HG03025 (cell line): ENCODE measurements at regions not wholly inside any gene's neighbourhood (a gene's known extent, or its start where the extent isn't known, plus 50 kb on each side); places are given as distances from the start of the nearest gene placed in this dataset.

Experiments used
- ATAC-seq: cut with Tn5 transposase; IDR thresholded peaks from one replicate; pipeline ENCODE4 v1.9.1; 2021; ENCODE audit warnings: mild to moderate bottlenecking, moderate library complexity; ENCODE audit not compliant: unreplicated experiment, low FRiP score

- no peak for ATAC-seq
Observed at GRCh38 chr2:7969756-7970515, 711.9 kb upstream of the ID2 start.

DNA sequence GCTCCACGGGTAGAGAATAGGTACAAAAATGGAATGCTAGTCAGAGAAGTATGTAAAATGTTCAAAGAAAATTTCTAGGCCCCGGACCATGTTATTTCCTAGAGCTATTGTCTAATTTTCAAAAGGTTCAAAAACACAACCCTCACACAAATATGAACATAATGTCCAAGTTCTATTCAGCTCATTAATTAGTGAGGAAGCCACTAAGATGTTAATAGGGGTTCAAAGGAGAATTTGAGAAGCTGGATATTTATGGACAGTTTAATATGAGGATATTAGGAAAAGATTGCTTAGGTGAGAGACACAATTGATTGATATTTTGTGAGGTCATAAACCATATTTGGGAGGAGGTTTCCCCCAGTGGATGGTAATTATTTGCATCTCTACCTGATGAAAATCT is 710.6 kb upstream of the ID2 start:
- no peak for ATAC-seq

DNA sequence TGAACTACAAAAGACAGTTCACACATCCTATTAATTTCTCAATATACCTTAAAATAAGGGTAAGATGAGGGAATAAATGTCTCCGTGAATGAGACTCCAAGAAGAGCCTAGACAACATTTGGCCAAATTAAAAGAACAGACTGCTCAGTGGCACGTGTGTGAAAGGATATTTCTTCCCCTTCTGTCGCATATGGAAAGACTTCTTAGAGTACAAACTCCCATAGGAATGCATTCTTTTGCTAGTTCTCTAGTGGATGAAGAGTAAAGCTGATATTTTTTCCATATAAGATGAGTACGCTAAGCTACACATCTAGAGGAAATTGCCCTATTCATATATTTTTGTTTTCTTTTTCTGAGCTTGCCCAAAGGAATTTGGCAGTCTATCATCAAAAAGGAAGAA is 710.0 kb upstream of the ID2 start:
- no peak for ATAC-seq

- no peak for ATAC-seq
Observed at GRCh38 chr2:7972670-7973069, 709.2 kb upstream of the ID2 start.

- ATAC-seq: no peak
Observed at GRCh38 chr2:7973801-7974480, 707.9 kb upstream of the ID2 start.

DNA sequence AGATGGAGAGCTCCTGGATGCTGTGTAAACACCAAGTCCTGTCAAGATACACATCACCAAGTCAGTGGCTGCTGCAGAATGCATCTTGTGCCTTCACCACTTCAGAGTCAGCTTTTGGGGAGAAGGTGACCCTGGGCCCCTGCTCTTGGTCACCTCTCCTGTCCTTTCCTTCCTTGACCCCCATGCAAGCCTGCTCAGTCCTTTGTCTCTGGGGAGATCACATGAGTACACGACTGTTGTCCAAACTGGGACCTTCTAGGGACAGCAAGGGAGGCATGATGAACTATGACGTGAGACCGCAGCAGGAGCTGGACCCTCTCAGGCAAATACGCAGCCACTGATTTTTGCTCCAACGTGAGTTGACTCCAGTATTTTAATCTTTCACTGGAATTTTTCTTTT is 706.9 kb upstream of the ID2 start:
- no peak for ATAC-seq

DNA sequence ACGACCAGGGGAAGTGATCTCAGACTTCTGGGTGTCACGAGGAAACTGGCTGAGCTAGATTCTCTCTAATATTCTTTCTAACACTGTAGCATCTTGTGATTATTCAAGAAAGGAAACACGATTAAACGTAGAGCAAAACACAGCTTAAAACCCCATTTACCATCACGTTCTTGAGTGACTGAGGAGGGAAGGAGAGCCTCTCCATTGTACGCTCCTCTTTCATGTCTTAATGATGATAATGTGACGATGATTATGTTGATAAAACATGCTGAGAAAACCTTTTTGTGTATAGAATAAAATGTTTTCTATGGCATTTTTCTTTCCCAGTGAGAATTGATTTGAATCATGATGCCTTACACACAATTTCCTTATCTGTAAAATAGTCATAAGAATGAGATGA is 705.6 kb upstream of the ID2 start:
- no peak for ATAC-seq

- no peak for ATAC-seq
Observed at GRCh38 chr2:7977981-7978380, 703.9 kb upstream of the ID2 start.

GRCh38 chr2:7982054-7982453 is 699.8 kb upstream of the ID2 start:
- ATAC-seq: no peak

DNA sequence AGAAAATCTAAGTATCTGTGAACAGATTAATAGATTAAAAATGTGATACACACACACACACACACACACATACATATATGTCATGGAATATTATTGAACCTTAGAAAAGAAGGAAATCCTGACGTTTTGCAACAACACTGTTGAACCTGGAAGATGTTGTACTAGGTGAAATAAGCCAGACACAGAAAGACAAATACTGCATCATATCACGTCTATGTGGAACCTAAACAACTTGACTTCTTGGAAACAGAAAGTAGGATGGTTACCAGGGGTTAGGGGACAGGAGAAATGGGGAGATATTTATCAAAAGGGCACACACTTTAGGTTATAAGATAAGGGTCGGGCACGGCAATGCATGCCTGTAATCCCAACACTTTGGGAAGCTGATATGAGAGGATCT is 698.4 kb upstream of the ID2 start:
- ATAC-seq: no peak

DNA sequence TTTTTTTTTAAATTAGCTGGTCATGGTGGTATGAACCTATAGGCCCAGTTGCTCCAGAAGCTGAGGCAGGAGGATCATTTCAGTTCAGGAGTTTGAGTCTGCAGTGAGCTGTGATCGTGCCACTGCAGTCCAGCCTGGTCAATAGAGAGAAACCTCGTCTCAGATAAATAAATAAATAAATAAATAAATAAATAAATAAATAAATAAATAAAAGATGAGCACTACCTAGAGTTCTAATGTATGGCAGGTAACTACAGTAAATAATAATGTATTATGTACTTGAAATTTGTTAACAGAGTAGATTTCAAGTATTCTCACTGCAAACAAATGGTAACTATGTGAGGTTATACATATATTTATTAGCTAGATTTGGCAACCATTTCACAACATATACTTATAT is 697.9 kb upstream of the ID2 start:
- ATAC-seq: no peak

GRCh38 chr2:7984693-7985353 is 697.0 kb upstream of the ID2 start:
- no peak for ATAC-seq

GRCh38 chr2:7986431-7986830 is 695.4 kb upstream of the ID2 start:
- no peak for ATAC-seq

DNA sequence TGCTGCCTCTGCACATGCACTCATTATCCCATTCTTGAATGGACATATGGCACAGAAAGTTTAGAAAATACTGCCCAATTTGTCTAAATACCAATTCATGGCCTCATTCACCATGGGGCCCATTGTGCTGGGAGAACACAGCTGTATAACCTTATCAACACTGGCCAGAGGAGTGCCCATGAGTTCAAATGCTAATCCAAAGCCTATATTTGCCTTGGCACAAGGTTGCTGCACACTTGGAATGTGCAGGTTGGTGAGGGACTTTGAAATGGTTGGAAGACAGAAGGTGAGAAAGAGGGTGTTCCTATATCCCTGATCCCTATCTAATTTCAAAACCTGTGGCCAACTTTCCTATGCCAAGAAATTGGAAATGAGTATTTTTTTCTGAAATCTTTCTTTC is 693.9 kb upstream of the ID2 start:
- ATAC-seq: no peak

DNA sequence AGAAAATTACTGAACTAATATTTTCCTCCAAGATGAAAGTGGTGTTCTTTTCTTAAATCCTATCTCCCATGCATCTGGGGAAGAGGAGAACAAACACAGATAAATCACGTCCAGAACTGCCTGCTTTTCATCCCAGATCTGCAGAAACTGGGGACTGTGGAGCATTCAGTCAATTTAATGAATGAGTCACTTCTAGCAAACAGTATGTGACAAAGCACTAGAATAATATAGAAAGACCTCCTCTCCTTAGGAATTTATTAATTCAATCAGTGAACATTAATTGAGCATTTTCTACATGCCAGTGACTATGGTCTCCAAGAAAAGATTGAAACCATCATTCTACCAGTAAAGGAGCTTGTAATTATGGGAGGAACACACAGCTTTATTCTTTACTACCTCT is 693.4 kb upstream of the ID2 start:
- no peak for ATAC-seq

- no peak for ATAC-seq
Observed at GRCh38 chr2:7989823-7990222, 692.0 kb upstream of the ID2 start.

- ATAC-seq: no peak
Observed at GRCh38 chr2:7992612-7993602, 688.9 kb upstream of the ID2 start.

DNA sequence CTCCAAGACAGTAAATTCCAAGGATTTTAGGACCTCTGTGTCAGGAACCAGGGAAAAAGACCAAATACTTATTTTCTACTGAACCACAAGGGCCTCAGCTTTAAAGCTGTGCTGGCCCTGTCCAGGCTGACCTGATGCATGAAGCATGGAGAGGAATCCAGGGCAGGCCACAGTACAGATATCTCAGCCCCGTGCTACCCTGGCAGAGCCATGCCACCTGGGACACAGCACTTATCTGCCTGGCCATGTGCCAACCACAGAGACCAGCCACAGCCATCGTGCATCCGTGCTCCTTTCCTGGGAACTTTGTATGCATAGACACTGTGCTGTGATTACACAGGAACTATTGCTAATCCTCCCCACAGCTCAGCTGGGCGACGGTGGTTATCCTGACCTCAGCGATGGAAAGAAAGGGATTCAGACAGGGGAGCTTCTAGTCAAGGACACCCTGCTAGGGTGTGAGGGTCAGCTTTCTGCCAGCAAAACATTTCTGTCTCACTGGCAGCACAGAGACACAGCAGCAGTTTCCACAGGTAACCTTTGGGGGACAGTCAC is 687.4 kb upstream of the ID2 start:
- ATAC-seq: no peak

DNA sequence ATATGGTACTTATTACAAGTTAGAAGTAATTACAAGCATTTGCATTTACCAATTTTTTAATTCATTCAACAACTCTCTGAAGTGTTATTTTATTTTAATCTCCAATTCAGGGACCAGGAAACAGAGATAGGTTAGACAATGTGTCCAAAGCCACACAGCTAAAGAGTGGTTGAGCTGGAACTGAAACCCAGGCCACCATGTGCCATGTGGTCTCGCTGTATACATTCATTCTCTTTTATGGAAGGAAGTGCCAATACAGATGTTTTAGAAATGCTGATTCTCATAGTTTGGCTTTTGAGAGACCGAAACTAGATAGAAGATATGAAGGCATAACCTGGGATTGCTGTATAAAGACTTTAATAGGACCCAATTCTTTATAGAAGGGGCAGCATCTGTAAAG is 684.6 kb upstream of the ID2 start:
- no peak for ATAC-seq
